CD14-positive monocyte (primary cell): ENCODE measurements at regions not wholly inside any gene's neighbourhood (a gene's known extent, or its start where the extent isn't known, plus 50 kb on each side); places are given as distances from the start of the nearest gene placed in this dataset.
"Not testable (repeated sequence)": the region's sequence is repeated elsewhere in the genome, so short reads cannot be mapped to it uniquely, and the experiment has no call there.

Experiments
- DNase-seq, 3 donors: peaks; one replicate each; pipeline ENCODE4 v3.0.0-alpha.2; 2011 to 2022
- H2AFZ ChIP-seq: 2 replicates; pipeline ENCODE4 v1.6.0; 2012; ENCODE audit warnings: mild to moderate bottlenecking, low read depth, low read length, inconsistent platforms; ENCODE audit not compliant: insufficient read depth, poor library complexity, severe bottlenecking
- H3K27ac ChIP-seq, 2 donors: 1 replicate in 1 of 2; 2 replicates in 1 of 2; pipeline ENCODE4 v1.5.1; 2012 to 2013; ENCODE audit warnings: low read length in 2 of 2, control low read depth in 1 of 2, inconsistent platforms in 1 of 2, low read depth in 1 of 2, mild to moderate bottlenecking in 1 of 2
- H3K27me3 ChIP-seq, 2 donors: one replicate each; pipeline versions ENCODE4 v1.6.0 to v1.6.1; 2011 to 2013; ENCODE audit warnings: low read length in 2 of 2; ENCODE audit not compliant: control insufficient read depth in 2 of 2, insufficient read depth in 2 of 2
- H3K36me3 ChIP-seq, 2 donors: replicated peaks in 1 of 2; 1 replicate in 1 of 2; 2 replicates in 1 of 2; pipeline versions ENCODE4 v1.5.1 to v1.6.1; 2012 to 2013; ENCODE audit warnings: low read length in 2 of 2, control low read depth in 1 of 2, inconsistent platforms in 1 of 2, mild to moderate bottlenecking in 1 of 2; ENCODE audit not compliant: insufficient read depth in 2 of 2, control insufficient read depth in 1 of 2
- H3K4me1 ChIP-seq, 2 donors: 1 replicate in 1 of 2; 2 replicates in 1 of 2; pipeline versions ENCODE4 v1.5.1 to v1.6.1; 2012 to 2013; ENCODE audit warnings: low read length in 2 of 2, control low read depth in 1 of 2, inconsistent platforms in 1 of 2, mild to moderate bottlenecking in 1 of 2, moderate library complexity in 1 of 2; ENCODE audit not compliant: insufficient read depth in 2 of 2, control insufficient read depth in 1 of 2
- H3K4me2 ChIP-seq: replicated peaks from 2 replicates; pipeline ENCODE3; 2012; ENCODE audit warnings: low read length, moderate library complexity, mild to moderate bottlenecking; ENCODE audit not compliant: poor library complexity, severe bottlenecking; ENCODE audit errors: extremely low read depth
- H3K4me3 ChIP-seq, 3 experiments: fragments of 200-600 bp in 1 of 3; sonication (generic) in 1 of 3; replicated peaks in 1 of 3; 1 replicate in 2 of 3; 2 replicates in 1 of 3; pipeline ENCODE4 v1.5.1; 2011 to 2013; ENCODE audit warnings: low read length in 3 of 3, mild to moderate bottlenecking in 3 of 3, control low read depth in 2 of 3, low read depth in 2 of 3, inconsistent platforms in 1 of 3, moderate library complexity in 1 of 3
- H3K79me2 ChIP-seq: 2 replicates; pipeline ENCODE4 v1.6.0; 2012; ENCODE audit warnings: mild to moderate bottlenecking, control low read depth, inconsistent platforms, low read length, moderate library complexity; ENCODE audit not compliant: insufficient read depth
- H3K9ac ChIP-seq: 2 replicates; pipeline ENCODE4 v1.6.0; 2017; ENCODE audit warnings: low read length, mild to moderate bottlenecking; ENCODE audit not compliant: insufficient read depth, poor library complexity, severe bottlenecking
- H3K9me3 ChIP-seq, 2 donors: replicated peaks in 1 of 2; 1 replicate in 1 of 2; 2 replicates in 1 of 2; pipeline versions ENCODE4 v1.5.1 to v1.6.1; 2012 to 2013; ENCODE audit warnings: low read length in 2 of 2, control low read depth in 1 of 2; ENCODE audit not compliant: control insufficient read depth in 1 of 2, insufficient read depth in 1 of 2
- H4K20me1 ChIP-seq: 2 replicates; pipeline ENCODE4 v1.6.0; 2012; ENCODE audit warnings: mild to moderate bottlenecking, low read length, control low read depth, moderate library complexity; ENCODE audit not compliant: insufficient read depth
- H3K27ac Mint-ChIP-seq, 7 donors: one replicate each; pipeline ENCODE4 v1.8.0; 2020; ENCODE audit warnings: mild to moderate bottlenecking in 7 of 7, mixed read lengths in 7 of 7, moderate library complexity in 6 of 7, inconsistent platforms in 2 of 7
- H3K27me3 Mint-ChIP-seq, 3 donors: one replicate each; pipeline ENCODE4 v1.8.0; 2021 to 2022; ENCODE audit warnings: low read depth in 3 of 3, mild to moderate bottlenecking in 3 of 3, mixed read lengths in 3 of 3, moderate library complexity in 3 of 3, inconsistent platforms in 1 of 3
- H3K36me3 Mint-ChIP-seq, 2 donors: one replicate each; pipeline ENCODE4 v1.8.0; 2020; ENCODE audit warnings: mixed read lengths in 2 of 2, inconsistent platforms in 1 of 2, mild to moderate bottlenecking in 1 of 2
- H3K4me1 Mint-ChIP-seq: one replicate; pipeline ENCODE4 v1.8.0; 2020; ENCODE audit warnings: mild to moderate bottlenecking, mixed read lengths
- H3K4me3 Mint-ChIP-seq, 2 donors: one replicate each; pipeline ENCODE4 v1.8.0; 2020; ENCODE audit warnings: mild to moderate bottlenecking in 2 of 2, mixed read lengths in 2 of 2, moderate library complexity in 1 of 2
- H3K9me3 Mint-ChIP-seq, 7 donors: one replicate each; pipeline ENCODE4 v1.8.0; 2020 to 2022; ENCODE audit warnings: mixed read lengths in 7 of 7, mild to moderate bottlenecking in 6 of 7, moderate library complexity in 6 of 7, inconsistent platforms in 2 of 7
- WGBS: methylation state at CpG from one replicate; pipeline ENCODE4 v1.1.5; 2013; ENCODE audit warnings: missing lambda C conversion rate; ENCODE audit not compliant: insufficient coverage; 5-methylcytosine and 5-hydroxymethylcytosine counted together
- intact Hi-C, 2 donors: fragments of 100-400 bp; cut with micrococcal nuclease; formaldehyde crosslinking; loops; one replicate each; pipeline versions ENCODE4 v1.15.0 to v1.15.1; 2023
- TF ChIP-seq, protein P1 (sequence below): fragments of 200-600 bp; IDR thresholded peaks from one replicate; pipeline ENCODE4 v1.8.0; 2022; ENCODE audit warnings: antibody characterized with exemption, mild to moderate bottlenecking

DNA sequence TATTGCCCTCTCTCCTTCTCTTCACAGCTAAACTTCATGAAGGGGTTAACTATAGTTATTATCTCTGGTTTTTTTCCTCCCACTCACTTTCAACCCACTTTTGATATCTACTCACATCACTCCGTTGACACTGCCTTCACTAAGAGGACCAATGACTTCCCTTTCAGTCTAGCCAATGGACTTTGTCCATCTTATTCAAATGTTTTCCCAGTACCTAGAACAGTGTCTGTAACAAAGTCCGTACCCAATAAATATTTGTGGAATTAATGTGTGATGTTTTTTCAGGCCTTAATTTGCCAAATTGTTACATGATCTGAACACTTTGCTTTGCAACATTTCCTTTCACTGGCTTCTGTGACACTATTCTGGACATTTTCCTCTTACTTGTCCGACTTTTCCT is 106.0 kb upstream of the AR start:
- intact Hi-C loops, result no loop called here
- WGBS, result 60% methylated on average over 1 of the region's 3 CpGs
- no peak overlapping the region for H3K27ac ChIP-seq
- peaks cover 1 to 2% (median 1%) of the 10 kb centered on the region in 3 donors for H3K27me3 Mint-ChIP-seq
- no peaks in the 10 kb centered on the region for H3K36me3 Mint-ChIP-seq
- TF ChIP-seq, protein P1, sequence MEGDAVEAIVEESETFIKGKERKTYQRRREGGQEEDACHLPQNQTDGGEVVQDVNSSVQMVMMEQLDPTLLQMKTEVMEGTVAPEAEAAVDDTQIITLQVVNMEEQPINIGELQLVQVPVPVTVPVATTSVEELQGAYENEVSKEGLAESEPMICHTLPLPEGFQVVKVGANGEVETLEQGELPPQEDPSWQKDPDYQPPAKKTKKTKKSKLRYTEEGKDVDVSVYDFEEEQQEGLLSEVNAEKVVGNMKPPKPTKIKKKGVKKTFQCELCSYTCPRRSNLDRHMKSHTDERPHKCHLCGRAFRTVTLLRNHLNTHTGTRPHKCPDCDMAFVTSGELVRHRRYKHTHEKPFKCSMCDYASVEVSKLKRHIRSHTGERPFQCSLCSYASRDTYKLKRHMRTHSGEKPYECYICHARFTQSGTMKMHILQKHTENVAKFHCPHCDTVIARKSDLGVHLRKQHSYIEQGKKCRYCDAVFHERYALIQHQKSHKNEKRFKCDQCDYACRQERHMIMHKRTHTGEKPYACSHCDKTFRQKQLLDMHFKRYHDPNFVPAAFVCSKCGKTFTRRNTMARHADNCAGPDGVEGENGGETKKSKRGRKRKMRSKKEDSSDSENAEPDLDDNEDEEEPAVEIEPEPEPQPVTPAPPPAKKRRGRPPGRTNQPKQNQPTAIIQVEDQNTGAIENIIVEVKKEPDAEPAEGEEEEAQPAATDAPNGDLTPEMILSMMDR, result no peak
- no peak overlapping the region for H3K4me2 ChIP-seq
- H3K4me3 ChIP-seq, result no peak overlapping the region
- H3K9ac ChIP-seq, result no peak overlapping the region
- no peak overlapping the region for H3K27ac Mint-ChIP-seq
- no peak overlapping the region for H2AFZ ChIP-seq
- no peaks in the 10 kb centered on the region for H3K79me2 ChIP-seq
- no peaks in the 10 kb centered on the region for H3K4me1 ChIP-seq
- H3K36me3 ChIP-seq, result no peaks in the 10 kb centered on the region
- DNase-seq, result no peak
- H3K4me3 Mint-ChIP-seq, result no peak overlapping the region
- H3K9me3 ChIP-seq, result no peaks in the 10 kb centered on the region
- H3K4me1 Mint-ChIP-seq, result no peaks in the 10 kb centered on the region
- peaks cover 0 to 3% (median 2%) of the 10 kb centered on the region in 7 donors for H3K9me3 Mint-ChIP-seq
- no peaks in the 10 kb centered on the region for H3K27me3 ChIP-seq
- no peaks in the 10 kb centered on the region for H4K20me1 ChIP-seq

- H3K27ac ChIP-seq, H3K4me3 Mint-ChIP-seq, DNase-seq, H3K9me3 ChIP-seq, H3K79me2 ChIP-seq, H3K27ac Mint-ChIP-seq, intact Hi-C loops, H3K27me3 ChIP-seq, H3K36me3 ChIP-seq, H3K9me3 Mint-ChIP-seq, H3K4me2 ChIP-seq, H4K20me1 ChIP-seq, H3K4me1 Mint-ChIP-seq, H2AFZ ChIP-seq, H3K4me3 ChIP-seq, H3K9ac ChIP-seq, H3K4me1 ChIP-seq, H3K27me3 Mint-ChIP-seq, H3K36me3 Mint-ChIP-seq: not testable (repeated sequence)
- no CpG with 5 or more reads among the region's 3 CpGs for WGBS
Measured at GRCh38 chrX:67475259-67475658, 68.6 kb upstream of the AR start.
